ENCODE measurements at regions not wholly inside any gene's neighbourhood (a gene's known extent, or its start where the extent isn't known, plus 50 kb on each side); places are given as distances from the start of the nearest gene placed in this dataset.

GRCh38 chr19:28920269-28921066 is 292.5 kb downstream of the UQCRFS1 start:
- H3K27me3 ChIP-seq (ENCODE audit: control insufficient read depth, insufficient read depth, low read length), result no peaks in the 10 kb centered on the region
- no peaks in the 10 kb centered on the region for H3K9me3 ChIP-seq (ENCODE audit: control insufficient read depth in 2 of 2, low read length in 2 of 2)
- no peak overlapping the region for H3K27ac ChIP-seq (ENCODE audit: insufficient read depth, low read length, poor library complexity, severe bottlenecking)
- Mint-ChIP-seq H3K4me3 (no peak overlapping the region), H3K9me3 (peaks cover 0 to 2% (median 0%) of the 10 kb centered on the region in 7 donors), H3K27me3 (peaks cover 7% of the 10 kb centered on the region), H3K27ac (no peak overlapping the region), H3K4me1 (no peaks in the 10 kb centered on the region), H3K36me3 (no peaks in the 10 kb centered on the region)
- no peaks in the 10 kb centered on the region for H3K4me1 ChIP-seq (ENCODE audit: control insufficient read depth, insufficient read depth, low read length, poor library complexity, severe bottlenecking)
- no peak overlapping the region for H3K4me3 ChIP-seq (ENCODE audit: low read depth, low read length)
- no peak for ATAC-seq (ENCODE audit: low read depth in 2 of 2)
- H3K36me3 ChIP-seq (ENCODE audit: control insufficient read depth, insufficient read depth, low read length), result no peaks in the 10 kb centered on the region
- DNase-seq, result no peak

GRCh38 chr19:28917621-28918020 is 295.3 kb downstream of the UQCRFS1 start:
- Histone ChIP-seq H3K4me3 (ENCODE audit: low read depth, low read length) (no peak overlapping the region), H3K27me3 (ENCODE audit: control insufficient read depth, insufficient read depth, low read length) (no peaks in the 10 kb centered on the region), H3K27ac (ENCODE audit: insufficient read depth, low read length, poor library complexity, severe bottlenecking) (no peak overlapping the region), H3K9me3 (ENCODE audit: control insufficient read depth in 2 of 2, low read length in 2 of 2) (no peaks in the 10 kb centered on the region), H3K36me3 (ENCODE audit: control insufficient read depth, insufficient read depth, low read length) (no peaks in the 10 kb centered on the region), H3K4me1 (ENCODE audit: control insufficient read depth, insufficient read depth, low read length, poor library complexity, severe bottlenecking) (no peaks in the 10 kb centered on the region)
- Mint-ChIP-seq H3K9me3 (peaks cover 0 to 2% (median 0%) of the 10 kb centered on the region in 7 donors), H3K4me3 (no peak overlapping the region), H3K4me1 (no peaks in the 10 kb centered on the region), H3K27me3 (peaks cover 7% of the 10 kb centered on the region), H3K36me3 (no peaks in the 10 kb centered on the region), H3K27ac (no peak overlapping the region)
- DNase-seq, result no peak
- no peak for ATAC-seq (ENCODE audit: low read depth in 2 of 2)

GRCh38 chr19:28915737-28916460 is 297.1 kb downstream of the UQCRFS1 start:
- ATAC-seq (ENCODE audit: low read depth in 2 of 2), result no peak
- no peak overlapping the region for H3K4me3 ChIP-seq (ENCODE audit: low read depth, low read length)
- Mint-ChIP-seq H3K4me1 (no peaks in the 10 kb centered on the region), H3K9me3 (peaks cover 0 to 2% (median 0%) of the 10 kb centered on the region in 7 donors), H3K36me3 (no peaks in the 10 kb centered on the region), H3K27ac (no peak overlapping the region), H3K27me3 (peaks cover 7% of the 10 kb centered on the region), H3K4me3 (no peak overlapping the region)
- no peak overlapping the region for H3K27ac ChIP-seq (ENCODE audit: insufficient read depth, low read length, poor library complexity, severe bottlenecking)
- H3K9me3 ChIP-seq (ENCODE audit: control insufficient read depth in 2 of 2, low read length in 2 of 2), result no peaks in the 10 kb centered on the region
- DNase-seq, result no peak
- no peaks in the 10 kb centered on the region for H3K36me3 ChIP-seq (ENCODE audit: control insufficient read depth, insufficient read depth, low read length)
- no peaks in the 10 kb centered on the region for H3K4me1 ChIP-seq (ENCODE audit: control insufficient read depth, insufficient read depth, low read length, poor library complexity, severe bottlenecking)
- no peaks in the 10 kb centered on the region for H3K27me3 ChIP-seq (ENCODE audit: control insufficient read depth, insufficient read depth, low read length)

- Mint-ChIP-seq H3K4me3 (no peak overlapping the region), H3K9me3 (peaks cover 0 to 4% (median 0%) of the 10 kb centered on the region in 7 donors), H3K4me1 (no peaks in the 10 kb centered on the region), H3K27me3 (peaks cover 7% of the 10 kb centered on the region), H3K27ac (no peak overlapping the region), H3K36me3 (no peaks in the 10 kb centered on the region)
- ATAC-seq (ENCODE audit: low read depth in 2 of 2) (no peak), DNase-seq (no peak)
- Histone ChIP-seq H3K9me3 (ENCODE audit: control insufficient read depth in 2 of 2, low read length in 2 of 2) (no peaks in the 10 kb centered on the region), H3K36me3 (ENCODE audit: control insufficient read depth, insufficient read depth, low read length) (no peaks in the 10 kb centered on the region), H3K27ac (ENCODE audit: insufficient read depth, low read length, poor library complexity, severe bottlenecking) (no peak overlapping the region), H3K27me3 (ENCODE audit: control insufficient read depth, insufficient read depth, low read length) (no peaks in the 10 kb centered on the region), H3K4me1 (ENCODE audit: control insufficient read depth, insufficient read depth, low read length, poor library complexity, severe bottlenecking) (no peaks in the 10 kb centered on the region), H3K4me3 (ENCODE audit: low read depth, low read length) (no peak overlapping the region)
Observed at GRCh38 chr19:28915202-28915601, 297.7 kb downstream of the UQCRFS1 start.

GRCh38 chr19:28914173-28914572 is 298.8 kb downstream of the UQCRFS1 start:
- ATAC-seq (ENCODE audit: low read depth in 2 of 2), result no peak
- H3K4me1 Mint-ChIP-seq, result no peaks in the 10 kb centered on the region
- H3K9me3 Mint-ChIP-seq, result peaks cover 0 to 4% (median 0%) of the 10 kb centered on the region in 7 donors

GRCh38 chr19:28913626-28914025 is 299.3 kb downstream of the UQCRFS1 start:
- ATAC-seq (ENCODE audit: low read depth in 2 of 2) (no peak), DNase-seq (no peak)
- Mint-ChIP-seq H3K27ac (no peak overlapping the region), H3K4me3 (no peak overlapping the region), H3K27me3 (no peaks in the 10 kb centered on the region), H3K9me3 (peaks cover 0 to 4% (median 0%) of the 10 kb centered on the region in 7 donors), H3K36me3 (no peaks in the 10 kb centered on the region), H3K4me1 (no peaks in the 10 kb centered on the region)
- Histone ChIP-seq H3K27me3 (ENCODE audit: control insufficient read depth, insufficient read depth, low read length) (no peaks in the 10 kb centered on the region), H3K9me3 (ENCODE audit: control insufficient read depth in 2 of 2, low read length in 2 of 2) (no peaks in the 10 kb centered on the region), H3K36me3 (ENCODE audit: control insufficient read depth, insufficient read depth, low read length) (no peaks in the 10 kb centered on the region), H3K4me1 (ENCODE audit: control insufficient read depth, insufficient read depth, low read length, poor library complexity, severe bottlenecking) (no peaks in the 10 kb centered on the region), H3K4me3 (ENCODE audit: low read depth, low read length) (no peak overlapping the region), H3K27ac (ENCODE audit: insufficient read depth, low read length, poor library complexity, severe bottlenecking) (no peak overlapping the region)

More at GRCh38 chr19:28914173-28914572, 298.8 kb downstream of the UQCRFS1 start:
- no peak overlapping the region for H3K27ac Mint-ChIP-seq
- H3K4me3 Mint-ChIP-seq, result no peak overlapping the region
- Histone ChIP-seq H3K4me1 (ENCODE audit: control insufficient read depth, insufficient read depth, low read length, poor library complexity, severe bottlenecking) (no peaks in the 10 kb centered on the region), H3K27ac (ENCODE audit: insufficient read depth, low read length, poor library complexity, severe bottlenecking) (no peak overlapping the region), H3K9me3 (ENCODE audit: control insufficient read depth in 2 of 2, low read length in 2 of 2) (no peaks in the 10 kb centered on the region), H3K27me3 (ENCODE audit: control insufficient read depth, insufficient read depth, low read length) (no peaks in the 10 kb centered on the region), H3K36me3 (ENCODE audit: control insufficient read depth, insufficient read depth, low read length) (no peaks in the 10 kb centered on the region), H3K4me3 (ENCODE audit: low read depth, low read length) (no peak overlapping the region)
- H3K27me3 Mint-ChIP-seq, result peaks cover 5% of the 10 kb centered on the region
- DNase-seq, result no peak
- no peaks in the 10 kb centered on the region for H3K36me3 Mint-ChIP-seq

- no peaks in the 10 kb centered on the region for H3K9me3 ChIP-seq (ENCODE audit: control insufficient read depth in 2 of 2, low read length in 2 of 2)
- DNase-seq (no peak), ATAC-seq (ENCODE audit: low read depth in 2 of 2) (no peak)
- no peak overlapping the region for H3K27ac ChIP-seq (ENCODE audit: insufficient read depth, low read length, poor library complexity, severe bottlenecking)
- no peak overlapping the region for H3K4me3 Mint-ChIP-seq
- H3K4me1 ChIP-seq (ENCODE audit: control insufficient read depth, insufficient read depth, low read length, poor library complexity, severe bottlenecking), result no peaks in the 10 kb centered on the region
- H3K36me3 ChIP-seq (ENCODE audit: control insufficient read depth, insufficient read depth, low read length), result no peaks in the 10 kb centered on the region
- no peaks in the 10 kb centered on the region for H3K4me1 Mint-ChIP-seq
- H3K9me3 Mint-ChIP-seq, result peaks cover 0 to 5% (median 0%) of the 10 kb centered on the region in 7 donors
- H3K4me3 ChIP-seq (ENCODE audit: low read depth, low read length), result no peak overlapping the region
- H3K27me3 ChIP-seq (ENCODE audit: control insufficient read depth, insufficient read depth, low read length), result no peaks in the 10 kb centered on the region
- H3K36me3 Mint-ChIP-seq, result no peaks in the 10 kb centered on the region
- no peak overlapping the region for H3K27ac Mint-ChIP-seq
- H3K27me3 Mint-ChIP-seq, result no peaks in the 10 kb centered on the region
Observed at GRCh38 chr19:28908941-28909340, 304.0 kb downstream of the UQCRFS1 start.

Measured in CD4-positive, CD25-positive, alpha-beta regulatory T cell (primary cell).